ENCODE measurements at regions not wholly inside any gene's neighbourhood (a gene's known extent, or its start where the extent isn't known, plus 50 kb on each side); places are given as distances from the start of the nearest gene placed in this dataset.

GRCh38 chr5:117776977-117777376 is 1202.4 kb upstream of the SEMA6A start:
- Histone ChIP-seq H3K9me3 (no peaks in the 10 kb centered on the region), H3K4me1 (no peaks in the 10 kb centered on the region), H3K36me3 (no peaks in the 10 kb centered on the region), H3K27me3 (no peaks in the 10 kb centered on the region), H3K4me3 (no peak overlapping the region), H3K27ac (no peak overlapping the region)
- TF ChIP-seq CTCF (IDR thresholded peaks at IDR 0.05) (no peak), POLR2A (IDR thresholded peaks at IDR 0.05) (no peak)
- no peak for DNase-seq

- no peak for DNase-seq
- Histone ChIP-seq H3K4me1 (no peaks in the 10 kb centered on the region), H3K27ac (no peak overlapping the region), H3K36me3 (no peaks in the 10 kb centered on the region), H3K4me3 (no peak overlapping the region), H3K27me3 (no peaks in the 10 kb centered on the region), H3K9me3 (no peaks in the 10 kb centered on the region)
- TF ChIP-seq CTCF (IDR thresholded peaks at IDR 0.05) (no peak), POLR2A (IDR thresholded peaks at IDR 0.05) (no peak)
Measured at GRCh38 chr5:117769877-117770276, 1195.3 kb upstream of the SEMA6A start.

- no peak overlapping the region for H3K4me3 ChIP-seq
- no peaks in the 10 kb centered on the region for H3K9me3 ChIP-seq
- no peaks in the 10 kb centered on the region for H3K27me3 ChIP-seq
- DNase-seq = no peak
- no peaks in the 10 kb centered on the region for H3K4me1 ChIP-seq
- TF ChIP-seq CTCF (IDR thresholded peaks at IDR 0.05) = no peak
- H3K36me3 ChIP-seq = no peaks in the 10 kb centered on the region
- H3K27ac ChIP-seq = no peak overlapping the region
Measured at GRCh38 chr5:117763271-117763670, 1188.6 kb upstream of the SEMA6A start.

- no peaks in the 10 kb centered on the region for H3K36me3 ChIP-seq
- no peak overlapping the region for H3K4me3 ChIP-seq
- TF ChIP-seq CTCF (IDR thresholded peaks at IDR 0.05) = no peak
- no peak for TF ChIP-seq POLR2A (IDR thresholded peaks at IDR 0.05)
- no peak for DNase-seq
- no peak overlapping the region for H3K27ac ChIP-seq
- no peaks in the 10 kb centered on the region for H3K27me3 ChIP-seq
- H3K9me3 ChIP-seq = no peaks in the 10 kb centered on the region
- H3K4me1 ChIP-seq = no peaks in the 10 kb centered on the region
Measured at GRCh38 chr5:117761186-117761585, 1186.6 kb upstream of the SEMA6A start.

GRCh38 chr5:117759849-117760499 is 1185.4 kb upstream of the SEMA6A start:
- no peaks in the 10 kb centered on the region for H3K4me1 ChIP-seq
- no peak overlapping the region for H3K4me3 ChIP-seq
- TF ChIP-seq POLR2A (IDR thresholded peaks at IDR 0.05) (no peak), CTCF (IDR thresholded peaks at IDR 0.05) (no peak)
- H3K9me3 ChIP-seq = no peaks in the 10 kb centered on the region
- no peaks in the 10 kb centered on the region for H3K27me3 ChIP-seq
- no peaks in the 10 kb centered on the region for H3K36me3 ChIP-seq
- no peak for DNase-seq
- H3K27ac ChIP-seq = no peak overlapping the region

GRCh38 chr5:117752403-117752802 is 1177.8 kb upstream of the SEMA6A start:
- no peaks in the 10 kb centered on the region for H3K36me3 ChIP-seq
- H3K4me1 ChIP-seq = no peaks in the 10 kb centered on the region
- TF ChIP-seq CTCF (IDR thresholded peaks at IDR 0.05) = no peak
- TF ChIP-seq POLR2A (IDR thresholded peaks at IDR 0.05) = no peak
- H3K27ac ChIP-seq = no peak overlapping the region
- no peak for DNase-seq
- H3K27me3 ChIP-seq = no peaks in the 10 kb centered on the region
- H3K9me3 ChIP-seq = no peaks in the 10 kb centered on the region
- H3K4me3 ChIP-seq = no peak overlapping the region

All from Peyer's patch (tissue), 4 donors.